Activated naive CD8-positive, alpha-beta T cell treated with anti-CD3 and anti-CD28 coated beads, Interleukin-2, amount 10 ng/mL, durations not matched to agents 7 days and 5 days (primary cell): ENCODE measurements at regions not wholly inside any gene's neighbourhood (a gene's known extent, or its start where the extent isn't known, plus 50 kb on each side); places are given as distances from the start of the nearest gene placed in this dataset.

Source experiments
- ATAC-seq: fragments of 150-1000 bp; cut with Tn5 transposase; one replicate; pipeline ENCODE4 v1.10.0; 2021; ENCODE audit warnings: low read depth, moderate library complexity
- POLR2A ChIA-PET: fragments of 350-600 bp; sonication (Branson Sonifier 250); formaldehyde crosslinking; loops from one replicate; lab custom pipeline; 2021; ENCODE audit warnings: antibody characterized with exemption; lab: Charles Lee
- DNase-seq: peaks from one replicate; pipeline ENCODE4 v3.0.0; 2021
- H3K27ac Mint-ChIP-seq: one replicate; pipeline ENCODE4 v1.8.0; 2022; ENCODE audit warnings: mild to moderate bottlenecking, mixed read lengths
- H3K27me3 Mint-ChIP-seq: one replicate; pipeline ENCODE4 v1.8.0; 2022; ENCODE audit warnings: mild to moderate bottlenecking, moderate library complexity, mixed read lengths
- H3K36me3 Mint-ChIP-seq: one replicate; pipeline ENCODE4 v1.8.0; 2021; ENCODE audit warnings: mild to moderate bottlenecking, mixed read lengths
- H3K4me1 Mint-ChIP-seq: one replicate; pipeline ENCODE4 v1.8.0; 2021; ENCODE audit warnings: mixed read lengths
- H3K4me3 Mint-ChIP-seq: one replicate; pipeline ENCODE4 v1.8.0; 2022; ENCODE audit warnings: mild to moderate bottlenecking, moderate library complexity, mixed read lengths
- H3K9me3 Mint-ChIP-seq: one replicate; pipeline ENCODE4 v1.8.0; 2021; ENCODE audit warnings: mixed read lengths

GRCh38 chr2:21607572-21607971 is 483.8 kb downstream of the TDRD15 start:
- H3K4me1 Mint-ChIP-seq = no peaks in the 10 kb centered on the region
- H3K36me3 Mint-ChIP-seq = no peaks in the 10 kb centered on the region
- no peaks in the 10 kb centered on the region for H3K27me3 Mint-ChIP-seq
- peaks cover 2% of the 10 kb centered on the region for H3K9me3 Mint-ChIP-seq
- DNase-seq (no peak), ATAC-seq (no peak)
- H3K27ac Mint-ChIP-seq = no peak overlapping the region
- H3K4me3 Mint-ChIP-seq = no peak overlapping the region
- POLR2A ChIA-PET = no interaction called here

GRCh38 chr2:21610304-21610703 is 486.5 kb downstream of the TDRD15 start:
- Mint-ChIP-seq H3K4me3 (no peak overlapping the region), H3K27ac (no peak overlapping the region), H3K27me3 (no peaks in the 10 kb centered on the region)

DNA sequence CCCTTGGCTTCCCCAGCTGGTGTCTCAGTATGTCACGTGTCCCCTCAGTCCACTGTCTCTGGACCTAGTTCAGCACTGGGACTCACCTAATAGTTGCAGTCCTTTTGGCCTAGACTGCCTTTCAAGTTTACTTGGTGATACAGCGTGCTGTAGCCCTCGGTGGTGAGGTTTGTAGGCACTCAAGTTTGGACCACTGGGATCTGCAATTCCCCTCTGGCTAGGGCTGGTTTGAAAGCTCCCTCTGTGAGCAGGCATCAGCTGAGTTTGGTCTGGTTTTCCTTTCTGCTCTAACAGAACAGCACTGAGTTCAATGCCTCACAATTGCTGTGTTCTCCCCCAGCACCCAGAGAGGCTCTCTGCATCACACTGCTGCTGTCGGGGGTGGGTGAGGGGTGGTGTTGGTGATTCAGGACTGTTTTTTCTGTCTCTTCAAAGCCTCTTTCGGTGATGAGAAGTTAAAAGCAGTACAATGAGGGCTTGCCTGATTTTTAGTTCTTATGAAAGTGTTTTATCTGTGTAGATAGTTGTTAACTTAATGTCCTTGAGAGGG is 494.2 kb downstream of the TDRD15 start:
- peaks cover 2% of the 10 kb centered on the region for H3K9me3 Mint-ChIP-seq
- H3K27me3 Mint-ChIP-seq = no peaks in the 10 kb centered on the region
- no peak overlapping the region for H3K27ac Mint-ChIP-seq
- H3K36me3 Mint-ChIP-seq = no peaks in the 10 kb centered on the region
- ATAC-seq = no peak
- no peak overlapping the region for H3K4me3 Mint-ChIP-seq
- POLR2A ChIA-PET = no interaction called here
- DNase-seq = no peak
- no peaks in the 10 kb centered on the region for H3K4me1 Mint-ChIP-seq

More at GRCh38 chr2:21610304-21610703, 486.5 kb downstream of the TDRD15 start:
- no peaks in the 10 kb centered on the region for H3K36me3 Mint-ChIP-seq
- DNase-seq (no peak), ATAC-seq (no peak)
- no peaks in the 10 kb centered on the region for H3K4me1 Mint-ChIP-seq
- peaks cover 4% of the 10 kb centered on the region for H3K9me3 Mint-ChIP-seq
- POLR2A ChIA-PET = no interaction called here

DNA sequence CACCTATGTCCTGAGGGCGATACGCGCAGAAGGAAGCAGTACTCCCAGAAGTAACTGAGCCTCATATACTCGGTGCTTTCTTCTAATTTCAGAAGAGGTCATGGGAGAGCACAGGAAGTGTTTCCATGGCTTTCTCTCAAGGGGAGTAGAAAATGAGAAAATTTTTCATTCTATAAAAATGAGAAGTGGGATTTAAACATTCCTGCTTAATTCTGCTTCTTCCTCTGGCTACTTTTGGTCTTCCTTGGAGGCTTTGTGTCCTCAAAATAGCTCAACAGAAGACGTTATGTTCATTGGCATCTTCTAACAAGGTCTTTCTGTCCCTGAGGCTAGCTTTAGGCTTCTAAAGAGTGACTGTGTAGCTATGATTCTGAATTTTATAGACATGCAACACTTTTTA is 497.0 kb downstream of the TDRD15 start:
- Mint-ChIP-seq H3K4me3 (no peak overlapping the region), H3K27ac (no peak overlapping the region), H3K9me3 (no peaks in the 10 kb centered on the region), H3K4me1 (no peaks in the 10 kb centered on the region), H3K36me3 (no peaks in the 10 kb centered on the region), H3K27me3 (no peaks in the 10 kb centered on the region)
- DNase-seq = no peak
- POLR2A ChIA-PET = no interaction called here
- ATAC-seq = no peak

DNA sequence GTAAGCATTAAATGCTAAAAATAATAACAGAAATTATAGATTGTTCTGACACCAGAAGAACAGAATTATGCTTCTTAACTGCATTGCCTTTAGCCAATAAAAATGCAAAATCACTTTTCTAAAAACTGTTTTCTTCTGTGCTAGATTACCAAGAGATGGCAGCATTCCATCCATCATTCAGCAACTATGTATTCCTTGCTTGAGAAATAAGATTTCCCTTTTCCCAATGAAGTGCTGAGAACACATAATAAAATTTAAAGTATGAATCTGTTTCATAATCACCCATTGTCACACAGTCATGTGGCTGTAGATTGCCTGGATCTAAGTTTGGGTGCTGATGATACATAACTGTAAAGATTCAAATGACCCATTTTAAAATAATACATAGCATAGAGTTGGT is 504.2 kb downstream of the TDRD15 start:
- no peak for DNase-seq
- H3K4me3 Mint-ChIP-seq = no peak overlapping the region
- no peaks in the 10 kb centered on the region for H3K36me3 Mint-ChIP-seq
- H3K4me1 Mint-ChIP-seq = no peaks in the 10 kb centered on the region
- H3K27me3 Mint-ChIP-seq = no peaks in the 10 kb centered on the region
- no peaks in the 10 kb centered on the region for H3K9me3 Mint-ChIP-seq
- no peak for ATAC-seq
- POLR2A ChIA-PET = no interaction called here
- no peak overlapping the region for H3K27ac Mint-ChIP-seq

GRCh38 chr2:21633015-21633414 is 509.2 kb downstream of the TDRD15 start:
- Mint-ChIP-seq H3K27me3 (no peaks in the 10 kb centered on the region), H3K27ac (no peak overlapping the region), H3K36me3 (no peaks in the 10 kb centered on the region), H3K9me3 (no peaks in the 10 kb centered on the region), H3K4me3 (no peak overlapping the region), H3K4me1 (no peaks in the 10 kb centered on the region)
- DNase-seq (no peak), ATAC-seq (no peak)
- POLR2A ChIA-PET = no interaction called here

DNA sequence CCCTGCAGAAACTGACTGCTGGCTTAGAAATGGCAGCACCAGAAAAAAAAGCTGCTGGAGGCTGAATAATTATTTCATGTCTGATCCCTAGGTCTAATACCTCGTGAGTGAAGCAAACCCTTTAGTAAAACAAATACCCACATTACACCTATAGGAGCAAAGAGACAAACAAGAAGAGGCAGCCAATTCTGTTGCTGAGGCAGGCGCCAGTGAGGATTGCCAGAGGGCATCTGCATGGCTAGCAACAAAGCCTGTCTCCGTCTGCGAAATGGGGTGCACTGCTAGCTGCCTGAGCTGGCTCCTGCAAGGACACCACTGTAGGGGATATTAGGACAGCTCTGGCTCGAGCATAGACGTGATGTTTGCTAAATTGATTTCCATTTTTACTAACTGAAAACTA is 509.7 kb downstream of the TDRD15 start:
- POLR2A ChIA-PET = no interaction called here
- DNase-seq (no peak), ATAC-seq (no peak)
- no peaks in the 10 kb centered on the region for H3K4me1 Mint-ChIP-seq
- no peaks in the 10 kb centered on the region for H3K9me3 Mint-ChIP-seq
- no peak overlapping the region for H3K4me3 Mint-ChIP-seq
- H3K27ac Mint-ChIP-seq = no peak overlapping the region
- H3K36me3 Mint-ChIP-seq = no peaks in the 10 kb centered on the region
- no peaks in the 10 kb centered on the region for H3K27me3 Mint-ChIP-seq

- no peak for DNase-seq
- no peaks in the 10 kb centered on the region for H3K36me3 Mint-ChIP-seq
- no peaks in the 10 kb centered on the region for H3K4me1 Mint-ChIP-seq
- POLR2A ChIA-PET = no interaction called here
- H3K4me3 Mint-ChIP-seq = no peak overlapping the region
- H3K27me3 Mint-ChIP-seq = no peaks in the 10 kb centered on the region
- no peaks in the 10 kb centered on the region for H3K9me3 Mint-ChIP-seq
- ATAC-seq = no peak
- H3K27ac Mint-ChIP-seq = no peak overlapping the region
Observed at GRCh38 chr2:21633911-21634310, 510.1 kb downstream of the TDRD15 start.

GRCh38 chr2:21640046-21640445 is 516.3 kb downstream of the TDRD15 start:
- Mint-ChIP-seq H3K27me3 (no peaks in the 10 kb centered on the region), H3K9me3 (no peaks in the 10 kb centered on the region), H3K4me1 (no peaks in the 10 kb centered on the region), H3K36me3 (no peaks in the 10 kb centered on the region), H3K4me3 (no peak overlapping the region), H3K27ac (no peak overlapping the region)
- ATAC-seq (no peak), DNase-seq (no peak)
- POLR2A ChIA-PET = no interaction called here

- POLR2A ChIA-PET = no interaction called here
- Mint-ChIP-seq H3K27ac (no peak overlapping the region), H3K36me3 (no peaks in the 10 kb centered on the region), H3K27me3 (no peaks in the 10 kb centered on the region), H3K4me3 (no peak overlapping the region), H3K4me1 (no peaks in the 10 kb centered on the region), H3K9me3 (no peaks in the 10 kb centered on the region)
- DNase-seq (no peak), ATAC-seq (no peak)
Observed at GRCh38 chr2:21642647-21643046, 518.9 kb downstream of the TDRD15 start.

DNA sequence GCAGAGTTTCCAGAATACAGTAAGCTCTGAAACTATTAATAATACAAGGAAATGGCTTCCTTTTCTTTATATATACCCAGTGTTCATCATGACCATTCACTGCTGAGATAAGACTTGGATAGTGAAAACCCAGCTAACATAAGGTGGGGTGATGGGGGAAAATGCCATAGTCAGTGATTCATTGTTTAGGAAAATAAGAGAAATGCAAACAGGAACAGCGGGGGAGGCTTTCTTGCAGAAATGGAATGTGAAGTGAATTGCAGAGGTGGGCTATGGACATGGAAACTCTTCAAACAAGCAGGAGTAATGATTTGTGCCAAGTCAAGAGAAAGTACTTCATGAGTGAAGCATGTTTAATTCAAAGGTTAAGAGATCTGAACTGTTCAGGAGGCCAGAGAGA is 519.4 kb downstream of the TDRD15 start:
- no peaks in the 10 kb centered on the region for H3K4me1 Mint-ChIP-seq
- H3K9me3 Mint-ChIP-seq = no peaks in the 10 kb centered on the region
- ATAC-seq = no peak
- DNase-seq = no peak
- H3K4me3 Mint-ChIP-seq = no peak overlapping the region
- no peak overlapping the region for H3K27ac Mint-ChIP-seq
- H3K27me3 Mint-ChIP-seq = no peaks in the 10 kb centered on the region
- POLR2A ChIA-PET = no interaction called here
- no peaks in the 10 kb centered on the region for H3K36me3 Mint-ChIP-seq

DNA sequence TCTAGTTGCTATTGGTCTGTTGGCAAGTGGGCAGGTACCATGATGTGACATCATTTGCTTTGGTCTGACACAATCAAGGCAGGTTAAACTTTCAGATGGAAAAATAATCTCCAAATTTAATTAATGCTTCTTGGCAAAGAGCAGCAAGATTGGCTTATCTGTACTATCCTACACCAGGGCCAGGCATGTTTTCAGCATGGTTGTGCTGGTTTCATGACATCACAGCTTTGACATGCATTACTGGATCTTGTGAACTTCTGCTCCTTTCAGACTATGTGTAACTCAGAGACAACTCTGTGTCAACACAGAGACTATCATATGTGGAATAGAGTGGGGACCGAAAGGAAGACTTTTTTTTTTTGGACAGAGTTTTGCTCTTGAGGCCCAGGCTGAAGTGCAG is 520.5 kb downstream of the TDRD15 start:
- peaks cover 1% of the 10 kb centered on the region for H3K9me3 Mint-ChIP-seq
- H3K4me3 Mint-ChIP-seq = no peak overlapping the region
- H3K36me3 Mint-ChIP-seq = no peaks in the 10 kb centered on the region
- no peak for ATAC-seq
- no peak overlapping the region for H3K27ac Mint-ChIP-seq
- H3K4me1 Mint-ChIP-seq = no peaks in the 10 kb centered on the region
- no peak for DNase-seq
- POLR2A ChIA-PET = no interaction called here
- H3K27me3 Mint-ChIP-seq = no peaks in the 10 kb centered on the region

GRCh38 chr2:21646345-21646744 is 522.6 kb downstream of the TDRD15 start:
- H3K4me3 Mint-ChIP-seq = no peak overlapping the region
- POLR2A ChIA-PET = no interaction called here

DNA sequence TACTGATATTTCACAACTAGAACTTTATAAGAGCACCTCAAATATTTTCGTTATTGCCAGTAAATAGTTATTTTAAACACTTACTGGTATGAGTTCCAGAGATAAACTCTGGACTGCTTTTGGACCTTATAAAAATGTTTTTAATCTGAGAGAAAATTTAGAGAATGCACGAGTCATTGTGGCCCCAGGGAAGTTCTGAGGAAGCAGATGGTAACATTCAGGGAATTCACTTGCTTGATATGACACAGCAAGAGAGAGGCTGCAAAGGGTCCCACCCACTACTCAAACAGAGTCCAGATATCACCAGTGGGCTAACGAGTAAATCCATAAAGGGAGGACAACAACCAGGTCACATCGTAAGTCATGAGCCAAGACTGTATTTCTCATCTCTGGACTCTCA is 526.8 kb downstream of the TDRD15 start:
- no peaks in the 10 kb centered on the region for H3K4me1 Mint-ChIP-seq
- no peaks in the 10 kb centered on the region for H3K27me3 Mint-ChIP-seq
- no peak for DNase-seq
- no peak overlapping the region for H3K4me3 Mint-ChIP-seq
- H3K9me3 Mint-ChIP-seq = peaks cover 1% of the 10 kb centered on the region
- no peaks in the 10 kb centered on the region for H3K36me3 Mint-ChIP-seq
- POLR2A ChIA-PET = no interaction called here
- ATAC-seq = no peak
- H3K27ac Mint-ChIP-seq = no peak overlapping the region

More at GRCh38 chr2:21646345-21646744, 522.6 kb downstream of the TDRD15 start:
- no peaks in the 10 kb centered on the region for H3K27me3 Mint-ChIP-seq
- no peaks in the 10 kb centered on the region for H3K36me3 Mint-ChIP-seq
- no peaks in the 10 kb centered on the region for H3K4me1 Mint-ChIP-seq
- DNase-seq = no peak
- no peak overlapping the region for H3K27ac Mint-ChIP-seq
- ATAC-seq = no peak
- peaks cover 1% of the 10 kb centered on the region for H3K9me3 Mint-ChIP-seq

DNA sequence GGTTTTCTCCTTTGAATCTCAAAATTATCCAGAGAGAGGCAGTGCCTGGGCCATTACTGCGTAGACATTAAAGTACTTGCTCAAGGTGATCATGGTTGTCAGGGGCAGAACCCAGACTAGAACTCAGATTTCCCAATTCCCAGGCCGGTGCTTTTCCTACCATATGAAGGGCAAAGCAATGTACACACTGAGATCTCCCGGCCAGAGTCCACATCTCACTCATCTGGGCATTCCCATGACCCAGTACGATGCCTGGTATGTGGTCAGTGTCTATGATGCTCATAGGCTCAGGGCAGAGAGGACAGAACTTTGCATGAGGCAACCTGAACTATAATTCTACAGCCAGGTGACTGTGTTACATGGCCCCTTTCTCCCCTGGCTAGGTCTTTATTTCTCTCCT is 531.4 kb downstream of the TDRD15 start:
- ATAC-seq (no peak), DNase-seq (no peak)
- H3K4me1 Mint-ChIP-seq = no peaks in the 10 kb centered on the region
- POLR2A ChIA-PET = no interaction called here
- H3K27me3 Mint-ChIP-seq = no peaks in the 10 kb centered on the region
- H3K4me3 Mint-ChIP-seq = no peak overlapping the region
- H3K27ac Mint-ChIP-seq = no peak overlapping the region
- H3K9me3 Mint-ChIP-seq = peaks cover 5% of the 10 kb centered on the region
- H3K36me3 Mint-ChIP-seq = no peaks in the 10 kb centered on the region
